Lower lobe of right lung (tissue), 2 donors: ENCODE measurements at regions not wholly inside any gene's neighbourhood (a gene's known extent, or its start where the extent isn't known, plus 50 kb on each side); places are given as distances from the start of the nearest gene placed in this dataset.

Experiments
- ATAC-seq, 2 donors: fragments of 200-7000 bp; cut with Tn5 transposase; one replicate each; pipeline ENCODE4 v1.9.1; 2020 to 2022; ENCODE audit warnings: mild to moderate bottlenecking in 2 of 2, moderate library complexity in 2 of 2
- DNase-seq: peaks from one replicate; pipeline ENCODE4 v3.0.0-alpha.2; 2020
- H3K27ac ChIP-seq: fragments of 200-600 bp; one replicate; pipeline ENCODE4 v1.8.0; 2022
- H3K27me3 ChIP-seq: fragments of 200-600 bp; one replicate; pipeline ENCODE4 v1.8.0; 2022; ENCODE audit warnings: low read depth
- H3K36me3 ChIP-seq: fragments of 200-600 bp; one replicate; pipeline ENCODE4 v1.8.0; 2022; ENCODE audit warnings: mild to moderate bottlenecking
- H3K4me1 ChIP-seq: fragments of 200-600 bp; one replicate; pipeline ENCODE4 v1.8.0; 2022
- H3K4me3 ChIP-seq: fragments of 200-600 bp; one replicate; pipeline ENCODE4 v1.8.0; 2022; ENCODE audit warnings: mild to moderate bottlenecking
- H3K9me3 ChIP-seq: fragments of 200-600 bp; one replicate; pipeline ENCODE4 v1.8.0; 2022
- CTCF ChIP-seq: fragments of 200-600 bp; IDR thresholded peaks from one replicate; pipeline ENCODE4 v1.8.0; 2022; ENCODE audit warnings: antibody characterized with exemption, mild to moderate bottlenecking
- intact Hi-C: fragments of 100-400 bp; cut with DNase I; formaldehyde crosslinking; loops from one replicate; pipeline ENCODE4 v1.11.0; 2022
- donor health status: DM: no; HTN: yes; CAD: no; lungs with severe emphysema.

- no peak for ATAC-seq
- H3K4me3 ChIP-seq = no peak overlapping the region
- no peaks in the 10 kb centered on the region for H3K9me3 ChIP-seq
- intact Hi-C loops = no loop called here
- no peaks in the 10 kb centered on the region for H3K36me3 ChIP-seq
- H3K27ac ChIP-seq = no peak overlapping the region
- no peak for TF ChIP-seq CTCF
- no peaks in the 10 kb centered on the region for H3K4me1 ChIP-seq
- no peaks in the 10 kb centered on the region for H3K27me3 ChIP-seq
- DNase-seq = no peak
Measured at GRCh38 chr4:171202908-171203307, 610.3 kb upstream of the GALNTL6 start.

GRCh38 chr4:171186700-171187099 lies 626.5 kb upstream of the GALNTL6 start:
- no peaks in the 10 kb centered on the region for H3K36me3 ChIP-seq
- DNase-seq (no peak), ATAC-seq (no peak)
- no peaks in the 10 kb centered on the region for H3K4me1 ChIP-seq
- H3K4me3 ChIP-seq = no peak overlapping the region
- intact Hi-C loops = no loop called here
- no peak overlapping the region for H3K27ac ChIP-seq
- no peaks in the 10 kb centered on the region for H3K27me3 ChIP-seq
- H3K9me3 ChIP-seq = no peaks in the 10 kb centered on the region
- no peak for TF ChIP-seq CTCF

GRCh38 chr4:171181090-171181489 lies 632.1 kb upstream of the GALNTL6 start:
- Histone ChIP-seq H3K36me3 (no peaks in the 10 kb centered on the region), H3K27me3 (no peaks in the 10 kb centered on the region), H3K27ac (no peak overlapping the region), H3K9me3 (no peaks in the 10 kb centered on the region), H3K4me1 (no peaks in the 10 kb centered on the region), H3K4me3 (no peak overlapping the region)
- ATAC-seq (no peak), DNase-seq (no peak)
- intact Hi-C loops = no loop called here
- TF ChIP-seq CTCF = no peak

GRCh38 chr4:171170671-171171070 lies 642.5 kb upstream of the GALNTL6 start:
- H3K4me3 ChIP-seq = no peak overlapping the region
- no peak for TF ChIP-seq CTCF
- peaks cover 4% of the 10 kb centered on the region for H3K9me3 ChIP-seq
- H3K36me3 ChIP-seq = no peaks in the 10 kb centered on the region
- H3K27me3 ChIP-seq = no peaks in the 10 kb centered on the region
- DNase-seq (no peak), ATAC-seq (no peak)
- H3K27ac ChIP-seq = no peak overlapping the region
- H3K4me1 ChIP-seq = no peaks in the 10 kb centered on the region
- intact Hi-C loops = no loop called here

GRCh38 chr4:171169396-171169795 lies 643.8 kb upstream of the GALNTL6 start:
- H3K27me3 ChIP-seq = no peaks in the 10 kb centered on the region
- no peaks in the 10 kb centered on the region for H3K4me1 ChIP-seq
- H3K9me3 ChIP-seq = peaks cover 4% of the 10 kb centered on the region
- no peak overlapping the region for H3K4me3 ChIP-seq
- no peak overlapping the region for H3K27ac ChIP-seq
- no peak for ATAC-seq
- DNase-seq = no peak
- H3K36me3 ChIP-seq = no peaks in the 10 kb centered on the region
- TF ChIP-seq CTCF = no peak
- intact Hi-C loops = no loop called here

GRCh38 chr4:171162478-171162877 lies 650.7 kb upstream of the GALNTL6 start:
- no peak overlapping the region for H3K27ac ChIP-seq
- no peak for TF ChIP-seq CTCF
- ATAC-seq (no peak), DNase-seq (no peak)
- intact Hi-C loops = no loop called here
- H3K4me1 ChIP-seq = no peaks in the 10 kb centered on the region
- H3K4me3 ChIP-seq = no peak overlapping the region
- no peaks in the 10 kb centered on the region for H3K27me3 ChIP-seq
- H3K9me3 ChIP-seq = no peaks in the 10 kb centered on the region
- H3K36me3 ChIP-seq = no peaks in the 10 kb centered on the region
